T follicular helper cell (primary cell): ENCODE measurements at regions not wholly inside any gene's neighbourhood (a gene's known extent, or its start where the extent isn't known, plus 50 kb on each side); places are given as distances from the start of the nearest gene placed in this dataset.

ENCODE experiments used
- DNase-seq: peaks from one replicate; pipeline ENCODE4 v3.0.0-alpha.2; 2020; ENCODE audit warnings: low read depth

DNA sequence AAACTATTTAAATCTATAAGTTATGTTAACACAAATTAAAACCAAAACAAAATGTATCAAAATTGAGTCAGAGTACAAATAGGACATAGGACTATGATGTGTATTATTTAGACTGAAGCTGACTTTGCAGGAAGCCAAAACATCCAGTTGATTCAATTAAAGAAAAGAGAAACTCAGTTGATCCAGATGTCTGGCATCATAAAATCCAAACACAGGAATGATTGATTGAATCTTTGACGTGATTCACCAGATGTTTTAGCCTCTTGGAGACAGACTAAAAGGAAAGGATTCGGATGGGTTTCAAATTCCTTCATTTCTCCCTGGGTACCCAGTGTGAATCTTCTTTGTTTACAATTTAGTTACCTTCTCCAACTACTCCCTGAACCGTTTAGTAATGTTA, 272.9 kb downstream of the IRS1 start:
- DNase-seq, result no peak

DNA sequence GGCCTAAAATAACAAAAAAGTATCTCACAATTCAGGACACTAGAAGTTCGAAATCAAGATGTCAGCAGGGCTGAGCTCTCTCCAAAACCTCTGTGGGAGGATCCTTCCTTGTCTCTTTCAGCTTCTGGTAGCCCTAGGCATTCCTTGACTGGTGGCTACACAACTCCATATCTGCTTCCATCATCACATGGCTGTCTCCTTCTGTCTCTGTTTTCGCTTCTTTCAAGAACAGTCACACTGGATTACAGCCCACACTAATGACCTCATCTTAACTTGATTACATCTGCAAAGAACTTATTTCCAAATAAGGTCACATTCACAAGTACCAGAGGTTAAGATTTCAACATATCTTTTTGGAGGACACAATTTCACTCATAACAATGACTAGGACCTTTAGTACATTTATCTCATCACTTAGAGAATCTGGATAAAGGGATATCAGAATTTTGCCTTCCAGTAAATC, 275.2 kb downstream of the IRS1 start:
- DNase-seq, result no peak

DNA sequence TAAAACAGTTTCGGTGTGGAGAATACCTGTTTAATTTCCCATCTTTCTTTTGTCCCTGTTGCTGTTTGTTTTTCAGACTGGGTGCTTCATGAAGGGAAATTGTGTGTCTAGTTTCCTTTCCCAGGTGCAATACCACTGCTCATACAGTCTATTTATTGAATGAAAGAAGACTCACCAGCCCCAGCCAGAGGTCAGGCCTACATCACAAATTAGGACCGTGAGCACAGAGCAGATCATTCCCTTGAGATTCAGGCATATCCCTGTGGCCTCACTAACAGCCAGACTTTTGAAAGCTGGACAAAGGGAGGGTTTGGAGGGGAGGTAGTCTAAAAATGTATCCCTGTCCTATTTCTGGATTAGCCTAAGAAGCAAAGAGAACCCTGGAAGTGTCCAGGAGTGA, 278.9 kb downstream of the IRS1 start:
- DNase-seq, result no peak

DNA sequence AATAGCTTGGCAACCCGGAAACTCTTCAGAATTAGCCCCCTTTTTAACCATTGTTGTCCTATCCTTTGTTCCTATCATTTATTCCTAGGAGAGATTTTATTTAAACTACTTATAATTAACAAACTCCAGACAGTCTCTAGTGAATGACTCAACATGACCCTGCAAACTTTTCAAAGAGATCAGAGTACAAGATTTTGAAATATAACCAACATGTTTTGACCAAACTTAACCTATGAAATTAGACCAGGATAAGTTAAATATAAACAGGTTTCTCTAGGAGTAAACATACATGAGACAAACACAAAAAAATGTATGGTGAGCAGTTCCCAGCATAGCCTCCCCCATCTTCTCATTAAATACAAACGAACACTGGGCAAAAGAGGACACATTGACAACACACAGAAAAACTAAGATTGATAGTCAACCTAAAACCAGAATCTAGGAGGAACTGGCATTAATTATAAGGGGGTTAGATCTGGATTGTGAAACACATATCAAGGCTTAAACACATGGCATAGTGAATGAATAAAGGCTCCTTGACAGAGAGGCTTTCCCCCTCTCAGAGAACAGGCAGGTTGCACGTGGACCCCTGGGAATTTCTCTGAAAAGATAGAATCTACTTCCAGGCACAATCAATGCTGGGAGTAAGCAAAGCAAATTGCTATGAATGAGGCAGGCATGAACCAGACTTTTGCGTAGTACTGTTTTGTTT, 284.1 kb downstream of the IRS1 start:
- no peak for DNase-seq

DNA sequence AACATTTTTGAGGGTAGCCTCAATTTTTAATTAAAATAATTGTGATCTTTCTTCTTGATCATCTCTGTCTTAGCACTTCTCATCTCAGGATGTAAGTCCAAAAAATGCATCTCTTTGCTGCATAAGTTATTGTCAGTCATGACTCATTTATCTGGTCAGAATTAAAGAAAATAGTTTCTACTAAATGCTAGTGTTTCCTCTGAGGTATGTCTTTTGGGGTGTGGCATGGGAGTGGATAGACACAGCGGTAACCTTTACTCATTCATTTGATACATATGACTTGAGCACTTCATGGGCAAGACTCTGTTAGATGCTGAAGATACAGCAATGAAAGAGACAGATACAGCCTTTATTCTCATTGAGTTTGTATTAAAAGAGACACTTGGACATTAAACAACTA, 284.7 kb downstream of the IRS1 start:
- no peak for DNase-seq

DNA sequence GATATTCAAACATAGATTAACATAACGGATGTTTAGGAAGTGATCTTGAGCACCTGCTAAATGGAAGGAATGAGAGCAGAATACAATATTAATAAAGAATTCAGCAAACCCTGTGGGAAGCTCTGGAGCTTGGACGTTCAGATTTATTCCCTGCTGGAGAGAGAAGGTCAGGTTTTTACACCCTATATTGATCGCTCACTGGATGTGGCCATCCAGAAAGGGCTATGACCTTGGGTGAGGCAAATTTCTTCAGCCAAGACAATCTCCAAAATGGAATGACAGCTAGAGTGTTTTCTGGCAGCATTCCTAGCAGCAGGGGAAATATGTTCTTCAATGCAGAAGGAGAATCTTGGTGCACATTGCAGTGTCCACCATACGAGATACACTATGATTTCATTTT, 288.3 kb downstream of the IRS1 start:
- no peak for DNase-seq

DNA sequence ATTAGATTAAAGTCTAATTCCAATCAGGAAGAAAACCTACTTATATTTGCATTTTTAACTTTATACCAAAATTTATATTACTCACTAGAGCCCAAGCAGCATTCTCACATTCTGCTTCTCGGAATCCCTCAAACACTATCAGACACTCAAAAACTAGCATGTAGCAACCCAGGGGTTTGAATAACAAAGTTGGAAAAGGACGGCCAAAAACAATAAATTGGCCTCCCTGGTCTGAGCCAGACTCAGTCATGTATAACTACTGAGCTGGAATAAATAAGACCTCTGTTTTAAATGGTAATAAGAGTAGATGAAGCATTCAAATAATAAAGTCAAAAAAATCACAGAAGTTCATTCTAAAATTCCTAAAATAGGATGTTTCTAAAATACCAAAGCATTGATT, 290.9 kb downstream of the IRS1 start:
- DNase-seq, result no peak

DNA sequence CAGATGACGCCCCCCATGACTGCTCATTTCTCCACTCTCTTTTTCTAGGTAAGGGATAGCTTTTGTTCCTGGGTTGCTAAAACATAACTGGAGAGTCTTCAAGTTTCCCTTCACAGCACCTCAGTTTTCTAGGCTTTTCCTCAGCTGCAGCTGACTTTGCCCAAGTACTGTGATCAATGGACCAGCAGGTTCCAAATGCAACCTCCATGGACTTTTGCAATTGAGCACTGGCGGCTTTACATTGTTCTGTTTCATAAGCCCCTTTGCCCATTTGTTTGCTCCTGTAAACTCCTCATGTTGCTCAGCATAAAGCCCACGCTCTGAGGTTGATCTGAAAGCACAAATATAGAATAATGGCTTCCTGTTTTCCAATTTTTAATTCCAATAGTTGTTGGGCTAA, 291.6 kb downstream of the IRS1 start:
- DNase-seq, result no peak

DNA sequence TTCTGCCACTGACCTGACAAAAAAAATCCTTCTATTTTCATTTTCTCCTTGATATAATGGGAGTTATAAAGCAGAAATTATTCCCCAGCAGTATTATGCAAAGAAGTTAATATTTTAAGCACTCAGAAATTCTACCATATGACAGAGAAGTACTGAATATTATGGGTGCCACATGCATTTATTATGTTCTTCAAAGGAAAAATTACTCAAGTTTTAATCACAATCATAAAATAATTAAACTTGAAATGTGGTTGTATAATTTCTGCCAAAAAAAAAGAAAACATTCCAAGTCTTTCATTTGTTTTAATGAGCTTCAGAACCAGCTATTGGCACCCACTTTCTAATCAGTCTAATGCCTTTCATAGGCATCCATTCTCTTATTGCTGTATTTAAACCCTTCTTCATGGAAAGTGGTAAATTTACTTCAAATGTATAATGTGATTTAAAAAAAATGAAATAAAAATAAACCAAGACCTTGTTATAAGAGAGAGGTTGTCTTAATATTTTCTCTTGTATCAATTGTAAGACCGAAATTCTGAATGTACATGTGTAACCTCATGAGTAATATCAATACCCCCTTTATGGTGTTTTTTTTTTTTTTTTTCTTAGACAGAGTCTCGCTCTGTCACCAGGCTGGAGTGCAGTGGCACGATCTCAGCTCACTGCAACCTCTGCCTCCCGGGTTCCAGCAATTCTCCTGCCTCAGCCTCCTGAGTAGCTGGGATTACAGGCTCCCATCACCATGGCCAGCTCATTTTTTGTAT, 302.3 kb downstream of the IRS1 start:
- no peak for DNase-seq

DNA sequence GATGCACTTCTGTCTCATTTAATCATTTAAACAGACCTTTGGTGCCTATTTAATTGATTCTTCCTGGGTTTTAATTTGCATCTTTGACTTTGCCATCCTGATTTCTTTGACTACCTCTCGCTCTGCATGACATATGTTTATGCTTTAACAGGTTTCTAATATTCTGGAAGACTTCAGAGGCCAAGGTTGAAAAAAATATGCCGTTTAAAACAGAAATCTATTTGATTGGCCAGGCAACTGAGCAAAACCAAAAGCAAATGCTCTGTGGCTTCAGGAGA, 303.4 kb downstream of the IRS1 start:
- no peak for DNase-seq

DNA sequence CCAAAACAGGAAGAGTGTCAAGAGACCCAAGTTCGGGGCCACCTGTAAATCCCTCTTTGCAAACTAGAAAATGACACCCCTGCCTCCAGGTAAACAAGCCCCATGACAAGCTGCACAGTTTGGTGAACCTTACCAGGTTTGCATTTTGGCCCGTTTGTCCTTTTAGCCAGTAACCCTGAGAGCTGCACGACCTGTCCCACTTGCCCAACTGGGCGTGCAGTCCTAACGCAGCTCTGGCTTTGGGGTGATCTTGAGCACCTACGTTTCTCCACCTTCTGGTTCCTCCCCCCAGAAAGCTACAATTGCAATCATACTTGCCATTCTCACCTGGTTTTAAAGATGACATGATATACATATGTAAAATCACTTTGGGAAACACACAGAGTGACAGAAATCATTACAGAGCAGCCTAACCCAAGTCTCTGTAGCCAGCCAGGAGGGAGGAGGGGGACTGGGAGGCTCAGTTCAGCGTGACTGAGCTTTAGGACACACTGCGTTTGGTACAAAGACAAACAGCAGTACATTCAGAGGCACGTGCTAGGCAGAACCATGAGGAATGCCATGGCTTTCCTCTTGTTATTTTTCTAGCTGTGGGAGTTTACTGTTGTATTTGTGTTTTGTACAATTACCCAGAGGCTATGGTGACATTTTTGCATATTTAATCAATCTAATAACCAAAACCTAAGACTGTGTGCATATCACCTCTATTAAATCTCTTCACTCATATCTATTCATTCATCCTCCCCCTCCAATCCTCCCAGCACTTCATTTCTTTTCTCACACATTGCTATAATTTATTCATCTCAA, 304.0 kb downstream of the IRS1 start:
- DNase-seq, result no peak

DNA sequence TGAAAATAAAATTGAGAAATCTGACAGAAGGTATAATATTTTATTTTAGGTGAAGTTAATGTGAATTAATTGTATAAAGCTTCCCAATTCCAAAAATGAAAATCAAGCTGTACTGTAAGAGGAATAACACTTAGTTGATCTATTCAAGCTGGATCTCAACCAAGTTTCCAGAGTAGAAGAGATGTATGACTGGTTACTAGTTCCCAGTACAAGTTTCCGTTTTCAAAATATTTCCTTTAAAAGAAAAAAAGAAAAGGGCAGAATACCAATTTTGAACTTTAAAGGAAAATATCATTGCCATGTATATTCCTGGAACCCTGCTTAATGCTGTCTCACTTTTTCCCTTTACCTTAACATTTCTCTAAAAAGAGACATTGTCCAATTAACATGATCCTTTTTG, 308.5 kb downstream of the IRS1 start:
- no peak for DNase-seq

DNA sequence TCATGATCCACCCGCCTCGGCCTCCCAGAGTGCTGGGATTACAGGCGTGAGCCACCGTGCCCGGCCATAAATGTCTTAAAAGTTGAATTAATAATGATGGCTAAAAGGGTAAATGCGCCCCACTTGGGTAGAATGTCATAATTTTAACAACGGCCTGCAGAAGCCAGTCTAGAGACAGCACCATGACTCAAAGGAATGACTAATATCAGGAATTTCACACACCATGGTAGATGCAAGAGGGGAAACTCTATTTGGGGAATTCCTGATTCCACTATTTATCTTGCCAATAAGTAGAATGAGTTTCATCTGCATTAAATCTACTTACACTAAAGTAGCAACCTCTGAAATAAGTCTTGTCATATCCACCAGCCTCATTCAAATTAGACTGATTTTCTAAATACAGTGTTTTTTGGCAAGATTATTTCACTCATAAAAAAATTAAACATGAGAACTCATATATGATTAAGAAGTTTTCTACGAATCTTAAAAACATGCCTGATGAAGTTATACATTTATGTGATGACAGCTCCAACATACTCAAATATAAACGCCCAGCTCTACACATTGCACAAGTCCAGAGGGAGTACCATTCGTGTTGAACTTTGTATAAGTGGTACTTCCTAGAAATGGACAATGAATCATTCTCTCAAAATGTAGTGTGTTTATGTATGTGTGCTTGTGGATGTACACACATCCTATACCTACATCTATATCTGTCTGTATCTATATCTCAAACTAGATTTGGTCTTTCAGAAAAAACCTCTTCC, 309.7 kb downstream of the IRS1 start:
- no peak for DNase-seq

DNA sequence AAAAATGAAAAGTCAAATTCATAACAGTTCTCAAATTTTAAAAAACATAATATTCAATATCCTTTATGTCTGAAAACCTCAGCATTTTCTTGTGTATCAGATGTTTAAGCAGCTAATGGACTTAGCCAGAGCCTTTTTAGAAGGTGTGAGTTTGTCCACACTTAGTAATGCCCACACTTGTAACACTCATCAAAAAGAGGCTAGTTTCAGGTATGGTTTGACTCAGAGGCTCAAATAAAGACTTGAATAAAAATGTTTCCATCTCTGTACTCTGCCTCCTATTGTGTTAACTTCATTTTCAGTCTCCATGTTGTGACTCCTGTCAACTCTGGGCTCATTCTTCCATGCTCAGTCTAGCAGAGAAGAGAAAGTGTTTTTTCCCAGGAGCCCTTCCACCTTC, 311.6 kb downstream of the IRS1 start:
- no peak for DNase-seq

DNA sequence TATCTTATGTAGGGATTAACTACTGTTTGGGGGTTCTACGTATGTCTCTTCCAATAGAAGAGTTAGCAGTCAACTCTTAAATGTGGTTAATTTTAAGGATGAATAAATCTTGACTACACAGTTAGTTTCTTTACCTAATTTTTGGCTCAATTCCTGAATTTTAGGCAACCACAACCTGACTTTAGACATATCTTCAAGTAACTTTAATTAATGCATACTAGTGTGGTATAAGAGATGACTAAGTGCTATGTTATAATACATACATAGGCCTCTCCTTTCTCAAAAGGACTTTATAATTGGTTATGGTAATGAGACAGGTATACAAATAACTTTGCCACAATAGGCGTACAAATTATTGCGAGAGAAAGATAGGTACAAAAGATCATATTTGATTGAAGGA, 312.0 kb downstream of the IRS1 start:
- DNase-seq, result no peak

DNA sequence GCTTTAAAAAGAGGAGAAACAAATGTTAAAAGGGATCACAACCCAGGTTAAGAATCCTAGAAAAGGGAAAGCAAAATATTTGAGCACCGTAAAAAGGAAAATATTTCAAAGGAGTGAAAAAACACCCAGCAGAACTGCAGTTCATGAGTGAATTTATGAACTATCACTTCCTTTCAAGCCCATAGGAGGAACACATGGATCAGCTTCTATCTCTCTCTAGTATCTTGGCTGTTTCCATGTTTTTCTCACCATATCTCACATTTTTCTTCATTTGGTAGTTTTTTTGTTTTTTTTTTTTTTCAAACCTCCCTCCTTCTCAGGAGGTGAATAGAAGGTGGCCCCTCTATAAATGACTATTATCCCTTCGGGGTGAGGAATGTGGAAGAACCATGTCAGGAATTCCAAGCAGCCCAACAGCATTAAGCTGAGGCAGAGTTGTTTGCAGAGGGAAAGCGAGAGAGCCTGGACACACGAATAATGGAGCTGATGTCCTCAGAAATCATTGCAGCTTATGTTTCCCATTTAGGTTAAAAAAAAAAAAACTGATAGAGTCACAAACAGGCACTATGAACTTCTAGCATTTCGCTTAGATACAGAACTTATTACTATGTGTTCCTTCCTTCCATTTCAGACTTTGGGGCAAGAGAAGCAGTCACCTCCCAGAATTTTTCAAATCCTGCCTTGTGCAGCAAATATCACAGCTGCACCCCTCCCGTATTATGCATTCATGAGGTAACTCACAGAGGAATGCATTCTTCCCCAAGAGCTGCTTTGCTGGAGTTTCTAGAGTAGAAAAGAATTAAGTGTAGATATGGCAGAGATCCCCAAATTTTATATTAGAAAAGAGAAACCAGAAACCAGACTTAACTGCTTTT, 315.6 kb downstream of the IRS1 start:
- DNase-seq, result no peak

DNA sequence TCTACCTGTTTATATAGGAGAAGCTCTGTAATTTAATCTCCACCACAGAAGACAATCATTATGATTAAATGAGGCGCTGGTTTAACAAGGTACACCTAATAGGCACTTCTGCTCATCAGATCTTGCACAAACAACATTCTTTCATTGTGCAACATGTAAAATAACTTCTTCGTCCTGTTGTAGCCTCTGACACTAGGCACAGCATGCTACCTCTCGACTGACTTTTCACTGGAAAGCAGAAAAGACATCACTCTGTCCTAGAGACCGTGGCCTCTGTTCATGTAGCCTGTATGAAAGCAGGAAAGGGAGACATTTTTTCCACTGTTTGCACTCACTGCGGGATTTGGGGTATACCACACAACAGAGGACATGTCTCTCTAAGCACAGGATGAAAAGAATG, 316.5 kb downstream of the IRS1 start:
- no peak for DNase-seq

DNA sequence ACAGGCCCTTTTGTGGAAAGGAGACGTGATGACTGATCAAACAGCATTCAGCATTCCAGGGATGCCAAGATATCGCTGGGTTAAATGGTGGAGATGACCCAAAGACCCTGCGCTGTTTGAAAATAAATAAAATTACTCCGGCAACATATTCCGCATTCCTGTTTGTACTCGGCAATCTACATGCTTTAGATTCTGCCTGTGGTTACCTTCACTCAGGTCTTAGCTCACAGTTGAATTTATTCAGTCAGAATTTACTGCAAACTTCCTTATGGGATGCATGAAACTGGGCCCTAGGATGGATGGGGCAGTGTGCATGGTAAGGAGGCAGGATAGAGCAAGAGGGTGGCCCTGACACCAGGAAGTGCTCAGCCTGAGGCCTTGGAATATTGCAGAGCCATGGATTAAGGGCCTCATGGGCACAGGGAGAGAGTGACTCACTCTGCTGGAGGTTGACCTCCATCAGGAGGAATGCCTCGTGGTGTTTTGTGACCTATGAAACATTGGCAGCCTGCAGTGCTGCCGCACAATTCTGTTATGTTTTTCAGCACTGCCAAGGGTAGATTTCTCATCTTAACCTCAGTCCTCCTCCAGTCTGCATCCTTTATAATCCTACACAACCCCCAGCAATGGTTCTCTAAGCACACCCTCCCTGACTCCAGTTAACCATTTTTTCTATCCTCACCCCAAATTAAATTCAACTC, 321.4 kb downstream of the IRS1 start:
- DNase-seq, result no peak

DNA sequence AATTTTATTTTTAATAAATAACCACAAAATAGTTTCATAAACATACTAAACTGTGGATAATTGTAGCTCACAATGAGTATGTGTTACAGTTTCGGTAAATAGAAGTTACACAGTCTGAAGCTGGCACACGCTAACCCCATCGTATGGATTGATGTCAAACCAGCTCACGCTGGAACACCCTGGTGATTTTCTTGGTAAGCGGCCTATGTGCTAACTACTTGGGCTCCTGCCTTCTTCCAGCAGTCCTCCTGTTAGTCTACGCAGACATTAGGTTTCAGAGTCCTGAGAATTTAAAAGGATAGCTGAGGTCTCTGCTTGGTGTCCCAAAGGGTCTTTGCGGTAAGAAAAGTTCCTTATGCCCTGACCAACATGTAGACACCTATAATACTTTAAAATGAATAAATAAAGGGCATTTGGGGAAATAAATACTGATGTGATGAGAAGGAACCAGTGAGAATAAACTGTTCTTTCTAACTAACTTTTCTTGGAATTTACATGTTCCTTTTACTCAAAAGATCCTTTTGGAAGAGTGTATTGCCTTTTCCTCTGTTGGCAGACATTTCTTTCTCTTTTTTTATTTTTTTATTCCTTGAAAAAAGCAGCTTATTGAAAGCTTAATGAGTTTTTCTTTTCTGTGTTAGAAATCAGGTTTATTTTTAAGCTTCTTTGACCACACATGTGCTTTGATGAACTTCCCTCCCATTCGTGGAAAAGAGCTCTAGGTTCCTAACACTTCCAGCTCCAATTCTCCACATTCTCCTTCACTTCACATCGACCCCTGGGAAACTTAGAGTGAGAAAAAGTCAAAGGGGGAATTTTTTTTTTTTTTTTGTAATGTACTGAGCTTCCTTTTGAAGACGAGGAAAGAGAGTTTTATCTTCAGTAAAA, 322.2 kb downstream of the IRS1 start:
- DNase-seq, result no peak

DNA sequence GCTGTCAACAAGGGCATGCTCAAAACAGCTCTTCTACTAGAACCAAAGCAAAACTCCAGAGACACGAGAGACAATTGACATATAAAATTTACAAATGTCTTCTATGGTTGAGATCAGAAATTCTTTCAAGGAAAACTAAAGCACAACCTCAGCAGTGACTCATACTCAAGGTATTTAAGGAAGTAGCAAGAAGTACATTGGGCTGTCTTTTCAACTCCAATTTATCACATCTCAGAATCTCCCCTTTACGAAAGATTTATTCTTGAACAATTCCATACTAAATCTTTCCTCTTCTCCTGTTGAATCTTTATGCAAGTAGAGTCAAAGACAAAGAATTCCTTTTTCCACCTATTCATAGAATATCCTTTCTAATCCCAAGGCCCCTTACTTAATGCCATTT, 324.0 kb downstream of the IRS1 start:
- DNase-seq, result no peak
